Activated CD8-positive, alpha-beta T cell treated with anti-CD3 and anti-CD28 coated beads for 36 hours (primary cell): ENCODE measurements at regions not wholly inside any gene's neighbourhood (a gene's known extent, or its start where the extent isn't known, plus 50 kb on each side); places are given as distances from the start of the nearest gene placed in this dataset.
"Not testable (repeated sequence)": the region's sequence is repeated elsewhere in the genome, so short reads cannot be mapped to it uniquely, and the experiment has no call there.

Experiments
- ATAC-seq: fragments of 200-7000 bp; cut with Tn5 transposase; one replicate; pipeline ENCODE4 v1.10.0; 2021; ENCODE audit warnings: mild to moderate bottlenecking, moderate library complexity
- CTCF ChIA-PET: fragments of 350-600 bp; sonication (Branson Sonifier 250); formaldehyde crosslinking; loops from one replicate; lab custom pipeline; 2021; ENCODE audit warnings: antibody characterized with exemption; lab: Charles Lee
- POLR2A ChIA-PET: fragments of 350-600 bp; sonication (Branson Sonifier 250); formaldehyde crosslinking; loops from one replicate; lab custom pipeline; 2021; ENCODE audit warnings: antibody characterized with exemption; lab: Charles Lee
- DNase-seq: peaks from one replicate; pipeline ENCODE4 v3.0.0-alpha.2; 2020
- H3K27ac Mint-ChIP-seq: one replicate; pipeline ENCODE4 v1.8.0; 2021; ENCODE audit warnings: mild to moderate bottlenecking, mixed read lengths
- H3K27me3 Mint-ChIP-seq: one replicate; pipeline ENCODE4 v1.8.0; 2021; ENCODE audit warnings: mixed read lengths
- H3K36me3 Mint-ChIP-seq: one replicate; pipeline ENCODE4 v1.8.0; 2021; ENCODE audit warnings: low read depth, mixed read lengths
- H3K4me1 Mint-ChIP-seq: one replicate; pipeline ENCODE4 v1.8.0; 2021; ENCODE audit warnings: low read depth, mixed read lengths
- H3K4me3 Mint-ChIP-seq: one replicate; pipeline ENCODE4 v1.8.0; 2021; ENCODE audit warnings: mild to moderate bottlenecking, moderate library complexity, mixed read lengths
- H3K9me3 Mint-ChIP-seq: one replicate; pipeline ENCODE4 v1.8.0; 2021; ENCODE audit warnings: mixed read lengths
- intact Hi-C: fragments of 100-400 bp; cut with micrococcal nuclease; formaldehyde crosslinking; loops from one replicate; pipeline ENCODE4 v1.10.0; 2022
- TF ChIP-seq, protein P1 (sequence below): fragments of 200-600 bp; IDR thresholded peaks from one replicate; pipeline ENCODE4 v1.8.0; 2022; ENCODE audit warnings: antibody characterized with exemption, mild to moderate bottlenecking

GRCh38 chr13:87972568-87972967 is 301.4 kb downstream of the SLITRK5 start:
- Mint-ChIP-seq H3K36me3 (no peaks in the 10 kb centered on the region), H3K9me3 (no peaks in the 10 kb centered on the region), H3K27ac (no peak overlapping the region), H3K4me3 (no peak overlapping the region), H3K27me3 (no peaks in the 10 kb centered on the region), H3K4me1 (no peaks in the 10 kb centered on the region)
- DNase-seq (no peak), ATAC-seq (no peak)
- ChIA-PET CTCF (no interaction called here), POLR2A (no interaction called here)
- intact Hi-C loops: no loop called here
- TF ChIP-seq, protein P1, sequence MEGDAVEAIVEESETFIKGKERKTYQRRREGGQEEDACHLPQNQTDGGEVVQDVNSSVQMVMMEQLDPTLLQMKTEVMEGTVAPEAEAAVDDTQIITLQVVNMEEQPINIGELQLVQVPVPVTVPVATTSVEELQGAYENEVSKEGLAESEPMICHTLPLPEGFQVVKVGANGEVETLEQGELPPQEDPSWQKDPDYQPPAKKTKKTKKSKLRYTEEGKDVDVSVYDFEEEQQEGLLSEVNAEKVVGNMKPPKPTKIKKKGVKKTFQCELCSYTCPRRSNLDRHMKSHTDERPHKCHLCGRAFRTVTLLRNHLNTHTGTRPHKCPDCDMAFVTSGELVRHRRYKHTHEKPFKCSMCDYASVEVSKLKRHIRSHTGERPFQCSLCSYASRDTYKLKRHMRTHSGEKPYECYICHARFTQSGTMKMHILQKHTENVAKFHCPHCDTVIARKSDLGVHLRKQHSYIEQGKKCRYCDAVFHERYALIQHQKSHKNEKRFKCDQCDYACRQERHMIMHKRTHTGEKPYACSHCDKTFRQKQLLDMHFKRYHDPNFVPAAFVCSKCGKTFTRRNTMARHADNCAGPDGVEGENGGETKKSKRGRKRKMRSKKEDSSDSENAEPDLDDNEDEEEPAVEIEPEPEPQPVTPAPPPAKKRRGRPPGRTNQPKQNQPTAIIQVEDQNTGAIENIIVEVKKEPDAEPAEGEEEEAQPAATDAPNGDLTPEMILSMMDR: no peak

DNA sequence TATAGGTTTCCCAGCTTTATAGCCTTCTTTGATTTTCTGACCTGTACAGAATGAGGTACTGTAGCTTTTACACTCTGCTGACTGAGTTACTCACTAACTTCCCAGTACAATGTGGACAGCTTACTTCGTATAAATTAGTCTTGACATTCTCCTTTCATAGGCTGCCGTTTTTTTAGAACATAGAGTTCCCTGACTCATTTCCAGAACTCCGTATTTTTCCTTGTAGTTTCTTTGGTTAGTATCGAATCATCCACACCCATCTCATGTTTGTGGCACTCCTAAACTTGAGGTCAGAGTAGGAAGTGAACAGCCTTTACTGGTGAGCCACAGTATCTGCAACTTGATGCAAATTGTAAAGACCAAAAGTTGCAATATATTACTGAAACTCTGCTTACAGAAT is 303.9 kb downstream of the SLITRK5 start:
- Mint-ChIP-seq H3K27me3 (no peaks in the 10 kb centered on the region), H3K36me3 (no peaks in the 10 kb centered on the region), H3K9me3 (no peaks in the 10 kb centered on the region), H3K4me3 (no peak overlapping the region), H3K27ac (no peak overlapping the region), H3K4me1 (no peaks in the 10 kb centered on the region)
- DNase-seq: no peak
- ChIA-PET CTCF (no interaction called here), POLR2A (no interaction called here)
- TF ChIP-seq, protein P1: no peak
- intact Hi-C loops: no loop called here
- ATAC-seq: no peak

GRCh38 chr13:87976650-87977049 is 305.5 kb downstream of the SLITRK5 start:
- intact Hi-C loops, CTCF ChIA-PET, ATAC-seq: not testable (repeated sequence)

GRCh38 chr13:87981416-87981815 is 310.2 kb downstream of the SLITRK5 start:
- intact Hi-C loops: no loop called here
- Mint-ChIP-seq H3K27me3 (no peaks in the 10 kb centered on the region), H3K9me3 (peaks cover 6% of the 10 kb centered on the region), H3K36me3 (no peaks in the 10 kb centered on the region), H3K27ac (no peak overlapping the region), H3K4me3 (no peak overlapping the region), H3K4me1 (no peaks in the 10 kb centered on the region)
- ATAC-seq (no peak), DNase-seq (no peak)
- TF ChIP-seq, protein P1: no peak
- ChIA-PET CTCF (no interaction called here), POLR2A (no interaction called here)

More at GRCh38 chr13:87976650-87977049, 305.5 kb downstream of the SLITRK5 start:
- H3K4me1 Mint-ChIP-seq, H3K27ac Mint-ChIP-seq, H3K4me3 Mint-ChIP-seq, H3K9me3 Mint-ChIP-seq, H3K27me3 Mint-ChIP-seq, DNase-seq, H3K36me3 Mint-ChIP-seq, POLR2A ChIA-PET: not testable (repeated sequence)

DNA sequence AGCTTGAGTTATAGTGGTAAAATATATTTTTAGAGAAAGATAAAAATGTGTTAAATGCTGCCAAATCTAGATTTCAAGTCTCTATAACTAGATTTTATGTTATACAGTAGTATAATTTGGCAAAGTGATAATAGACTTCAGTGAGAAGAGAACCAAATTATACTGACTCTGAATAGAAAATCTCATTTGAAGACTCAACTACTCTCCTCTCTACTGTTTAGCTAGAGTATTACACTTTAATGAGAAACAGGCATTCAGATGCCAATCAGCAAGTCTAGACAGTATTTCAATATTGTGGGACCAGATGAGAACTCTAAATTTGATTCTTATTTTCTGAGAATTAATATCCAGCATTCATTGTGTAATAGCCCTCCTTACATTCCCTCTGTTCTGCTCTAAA is 311.2 kb downstream of the SLITRK5 start:
- no peak overlapping the region for H3K27ac Mint-ChIP-seq
- H3K4me3 Mint-ChIP-seq: no peak overlapping the region
- DNase-seq (no peak), ATAC-seq (no peak)
- H3K4me1 Mint-ChIP-seq: no peaks in the 10 kb centered on the region
- H3K36me3 Mint-ChIP-seq: no peaks in the 10 kb centered on the region
- peaks cover 8% of the 10 kb centered on the region for H3K9me3 Mint-ChIP-seq
- ChIA-PET POLR2A (no interaction called here), CTCF (no interaction called here)
- H3K27me3 Mint-ChIP-seq: no peaks in the 10 kb centered on the region
- TF ChIP-seq, protein P1: no peak
- intact Hi-C loops: no loop called here

- DNase-seq (no peak), ATAC-seq (no peak)
- Mint-ChIP-seq H3K9me3 (peaks cover 8% of the 10 kb centered on the region), H3K4me3 (no peak overlapping the region), H3K4me1 (no peaks in the 10 kb centered on the region), H3K27ac (no peak overlapping the region), H3K27me3 (no peaks in the 10 kb centered on the region), H3K36me3 (no peaks in the 10 kb centered on the region)
- ChIA-PET POLR2A (no interaction called here), CTCF (no interaction called here)
- TF ChIP-seq, protein P1: no peak
- intact Hi-C loops: no loop called here
These were observed 315.6 kb downstream of the SLITRK5 start for GRCh38 chr13:87986639-87987250.
